ENCODE measurements at regions not wholly inside any gene's neighbourhood (a gene's known extent, or its start where the extent isn't known, plus 50 kb on each side); places are given as distances from the start of the nearest gene placed in this dataset.

DNA sequence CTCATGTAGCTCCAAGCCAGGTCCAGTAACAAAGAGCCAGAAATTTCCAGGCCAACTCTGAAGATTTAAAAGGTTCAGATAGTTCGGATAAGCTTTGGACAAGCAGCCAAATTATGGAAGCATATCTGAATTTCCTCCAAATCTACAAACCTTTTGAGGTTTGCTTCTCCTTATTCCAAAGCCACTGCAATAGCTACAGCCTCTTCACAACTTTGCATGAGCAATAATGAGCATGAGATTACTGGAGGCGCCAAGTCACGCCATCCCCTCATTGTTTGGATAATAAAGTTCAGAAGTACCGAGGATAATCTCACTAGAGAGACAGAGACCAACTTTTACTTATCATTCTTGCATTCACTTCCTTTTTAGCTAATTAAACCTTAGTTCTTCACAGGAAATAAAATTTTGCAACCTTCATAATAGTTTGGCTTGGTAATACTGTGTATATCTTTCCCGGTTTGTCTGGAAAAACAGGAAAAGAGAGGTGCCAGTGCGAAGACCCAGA, 329.6 kb upstream of the RSPO3 start (continued):
- TF ChIP-seq, protein P1, sequence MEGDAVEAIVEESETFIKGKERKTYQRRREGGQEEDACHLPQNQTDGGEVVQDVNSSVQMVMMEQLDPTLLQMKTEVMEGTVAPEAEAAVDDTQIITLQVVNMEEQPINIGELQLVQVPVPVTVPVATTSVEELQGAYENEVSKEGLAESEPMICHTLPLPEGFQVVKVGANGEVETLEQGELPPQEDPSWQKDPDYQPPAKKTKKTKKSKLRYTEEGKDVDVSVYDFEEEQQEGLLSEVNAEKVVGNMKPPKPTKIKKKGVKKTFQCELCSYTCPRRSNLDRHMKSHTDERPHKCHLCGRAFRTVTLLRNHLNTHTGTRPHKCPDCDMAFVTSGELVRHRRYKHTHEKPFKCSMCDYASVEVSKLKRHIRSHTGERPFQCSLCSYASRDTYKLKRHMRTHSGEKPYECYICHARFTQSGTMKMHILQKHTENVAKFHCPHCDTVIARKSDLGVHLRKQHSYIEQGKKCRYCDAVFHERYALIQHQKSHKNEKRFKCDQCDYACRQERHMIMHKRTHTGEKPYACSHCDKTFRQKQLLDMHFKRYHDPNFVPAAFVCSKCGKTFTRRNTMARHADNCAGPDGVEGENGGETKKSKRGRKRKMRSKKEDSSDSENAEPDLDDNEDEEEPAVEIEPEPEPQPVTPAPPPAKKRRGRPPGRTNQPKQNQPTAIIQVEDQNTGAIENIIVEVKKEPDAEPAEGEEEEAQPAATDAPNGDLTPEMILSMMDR (IDR thresholded peaks at IDR 0.05 in 2 of 3, conservative IDR thresholded peaks at IDR 0.05 in 1 of 3; ENCODE audit: borderline replicate concordance in 1 of 3, insufficient read depth in 1 of 3, low read depth in 2 of 3, low read length in 2 of 3) = no peak
- no peak for TF ChIP-seq POLR2A (IDR thresholded peaks at IDR 0.05; ENCODE audit: borderline replicate concordance, extremely low read depth, insufficient read depth, insufficient read length)
- TF ChIP-seq, protein P2, sequence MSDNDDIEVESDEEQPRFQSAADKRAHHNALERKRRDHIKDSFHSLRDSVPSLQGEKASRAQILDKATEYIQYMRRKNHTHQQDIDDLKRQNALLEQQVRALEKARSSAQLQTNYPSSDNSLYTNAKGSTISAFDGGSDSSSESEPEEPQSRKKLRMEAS (IDR thresholded peaks at IDR 0.05) = no peak

DNA sequence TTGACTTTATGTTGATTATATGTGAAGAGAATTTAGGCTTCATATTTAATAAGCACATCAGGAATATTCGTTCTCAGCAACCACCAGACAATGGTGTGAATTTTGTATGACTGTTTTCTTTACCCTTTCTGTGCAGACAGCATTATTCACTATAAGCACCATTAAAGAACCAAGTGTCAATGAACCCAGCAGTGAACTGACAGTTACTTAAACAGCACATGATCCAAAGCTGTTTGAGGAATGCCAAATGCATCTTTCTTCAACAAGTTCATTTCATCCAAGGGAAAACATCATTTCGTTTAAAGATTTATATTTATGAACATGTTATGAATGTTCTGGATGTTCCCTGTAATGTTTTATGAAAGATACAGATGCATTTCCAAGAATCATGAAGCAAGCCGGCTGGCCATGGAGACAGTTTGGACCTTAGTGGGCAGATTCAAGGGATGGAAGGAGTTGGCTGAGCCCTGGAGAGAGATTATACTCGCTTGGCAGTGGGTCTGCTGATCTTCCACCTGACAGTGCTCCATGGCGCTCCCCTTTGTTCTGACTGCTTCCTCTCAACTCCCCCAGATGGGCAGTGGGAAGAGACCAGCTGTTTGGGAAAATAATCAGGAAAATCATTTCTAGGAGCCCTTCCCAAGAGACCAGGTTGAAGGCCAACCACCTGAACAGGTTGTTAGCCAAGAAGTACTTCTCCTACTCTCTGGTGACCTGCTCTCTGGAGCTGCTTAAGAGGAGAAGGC, 326.0 kb upstream of the RSPO3 start:
- CTCF ChIA-PET = no interaction called here
- RAD21 ChIA-PET (ENCODE audit: low non-redundant PET in 1 of 2, low total read pairs in 2 of 2, uncharacterized antibody in 2 of 2, unreplicated experiment in 2 of 2) = no interaction called here
- Histone ChIP-seq H3K4me1 (ENCODE audit: control insufficient read depth in 1 of 2, insufficient read depth in 2 of 2, low read length in 2 of 2) (no peaks in the 10 kb centered on the region), H4K20me1 (ENCODE audit: insufficient read depth) (no peaks in the 10 kb centered on the region), H3K79me2 (ENCODE audit: insufficient read depth, low read length) (no peaks in the 10 kb centered on the region), H3K9ac (ENCODE audit: low read length) (no peak overlapping the region), H3K27ac (ENCODE audit: low read depth, low read length) (no peak overlapping the region), H3K9me2 (ENCODE audit: insufficient read depth) (no peaks in the 10 kb centered on the region), H3K9me3 (ENCODE audit: control insufficient read depth in 1 of 2, insufficient read depth in 1 of 2, low read depth in 1 of 2, low read length in 2 of 2) (no peaks in the 10 kb centered on the region), H3K36me3 (ENCODE audit: control insufficient read depth in 1 of 2, insufficient read depth in 2 of 2, low read length in 2 of 2) (no peaks in the 10 kb centered on the region), H3K27me3 (ENCODE audit: insufficient read depth, low read length) (0 out of 2 replicates have a peak, but pooled peaks cover 8% of the 10 kb centered on the region), H3K4me2 (ENCODE audit: low read length) (no peak overlapping the region), H3K4me3 (replicated peaks in 1 of 2; ENCODE audit: low read depth in 1 of 2, low read length in 2 of 2) (no peak overlapping the region), H2AFZ (ENCODE audit: low read depth, low read length, poor library complexity, severe bottlenecking) (no peak overlapping the region)
- intact Hi-C loops (cut with micrococcal nuclease) = no loop called here
- TF ChIP-seq POLR2A (IDR thresholded peaks at IDR 0.05; ENCODE audit: borderline replicate concordance, extremely low read depth, insufficient read depth, insufficient read length) (no peak), ELF1 (IDR thresholded peaks at IDR 0.05; ENCODE audit: borderline replicate concordance, low read depth) (no peak), ZBTB33 (IDR thresholded peaks at IDR 0.05; ENCODE audit: extremely low read depth, insufficient replicate concordance, low read length) (no peak), YY1 (IDR thresholded peaks at IDR 0.05; ENCODE audit: extremely low read depth, insufficient replicate concordance, low read depth, low read length) (no peak), RAD21 (IDR thresholded peaks at IDR 0.05; ENCODE audit: low read depth) (no peak), ZFX (IDR thresholded peaks at IDR 0.05) (no peak), JUND (IDR thresholded peaks at IDR 0.05) (no peak), EZH2 (IDR thresholded peaks at IDR 0.05) (no peak), FOSL1 (IDR thresholded peaks at IDR 0.05; ENCODE audit: low read depth) (no peak), EZH2phosphoT487 (IDR thresholded peaks at IDR 0.05; ENCODE audit: borderline replicate concordance) (no peak)
- TF ChIP-seq, protein P1 (IDR thresholded peaks at IDR 0.05 in 2 of 3, conservative IDR thresholded peaks at IDR 0.05 in 1 of 3; ENCODE audit: borderline replicate concordance in 1 of 3, insufficient read depth in 1 of 3, low read depth in 2 of 3, low read length in 2 of 3) = no peak
- TF ChIP-seq, protein P2 (IDR thresholded peaks at IDR 0.05) = no peak
- POLR2A ChIA-PET = no interaction called here
- ATAC-seq (no peak), DNase-seq (ENCODE audit: low read depth, low spot score) (no peak)
- no TSS peak for BruUV-seq (replicated peaks)
